ENCODE measurements at regions not wholly inside any gene's neighbourhood (a gene's known extent, or its start where the extent isn't known, plus 50 kb on each side); places are given as distances from the start of the nearest gene placed in this dataset.

DNA sequence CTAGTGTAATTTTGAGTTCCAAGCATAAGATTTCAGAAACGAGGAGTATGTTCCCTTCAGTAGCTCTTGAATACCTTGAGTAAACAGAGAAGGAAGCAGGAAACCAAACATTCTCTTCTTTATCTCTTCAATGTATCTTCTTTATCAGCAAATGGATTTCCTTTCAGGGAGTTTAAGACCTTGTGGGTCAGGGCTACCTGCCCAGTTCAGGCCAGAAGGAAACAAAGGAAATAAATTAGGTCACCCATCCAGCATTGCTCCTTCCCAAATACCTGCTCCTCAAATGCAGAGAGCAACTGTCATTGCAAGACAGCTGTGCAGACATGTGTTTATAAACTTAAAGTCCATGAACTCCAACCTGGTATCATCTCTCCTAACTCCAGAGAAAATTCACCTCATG lies 130.1 kb upstream of the SOD1 start:
- no peak for TF ChIP-seq SRSF1 (IDR thresholded peaks at IDR 0.05; ENCODE audit: low read depth, low read length)
- TF ChIP-seq U2AF2 (optimal IDR thresholded peaks at IDR 0.05; ENCODE audit: low read depth, low read length): no peak
- no peak for TF ChIP-seq GABPA (tag; conservative IDR thresholded peaks at IDR 0.05; ENCODE audit: low read depth)
- TF ChIP-seq ZNF77 (CRISPR knock-in tag; IDR thresholded peaks at IDR 0.05): no peak
- no peak for TF ChIP-seq PHTF2 (CRISPR knock-in tag; IDR thresholded peaks at IDR 0.05)
- TF ChIP-seq KLF16 (IDR thresholded peaks at IDR 0.05): no peak
- TF ChIP-seq YBX1 (IDR thresholded peaks at IDR 0.05): no peak
- TF ChIP-seq, protein P1, sequence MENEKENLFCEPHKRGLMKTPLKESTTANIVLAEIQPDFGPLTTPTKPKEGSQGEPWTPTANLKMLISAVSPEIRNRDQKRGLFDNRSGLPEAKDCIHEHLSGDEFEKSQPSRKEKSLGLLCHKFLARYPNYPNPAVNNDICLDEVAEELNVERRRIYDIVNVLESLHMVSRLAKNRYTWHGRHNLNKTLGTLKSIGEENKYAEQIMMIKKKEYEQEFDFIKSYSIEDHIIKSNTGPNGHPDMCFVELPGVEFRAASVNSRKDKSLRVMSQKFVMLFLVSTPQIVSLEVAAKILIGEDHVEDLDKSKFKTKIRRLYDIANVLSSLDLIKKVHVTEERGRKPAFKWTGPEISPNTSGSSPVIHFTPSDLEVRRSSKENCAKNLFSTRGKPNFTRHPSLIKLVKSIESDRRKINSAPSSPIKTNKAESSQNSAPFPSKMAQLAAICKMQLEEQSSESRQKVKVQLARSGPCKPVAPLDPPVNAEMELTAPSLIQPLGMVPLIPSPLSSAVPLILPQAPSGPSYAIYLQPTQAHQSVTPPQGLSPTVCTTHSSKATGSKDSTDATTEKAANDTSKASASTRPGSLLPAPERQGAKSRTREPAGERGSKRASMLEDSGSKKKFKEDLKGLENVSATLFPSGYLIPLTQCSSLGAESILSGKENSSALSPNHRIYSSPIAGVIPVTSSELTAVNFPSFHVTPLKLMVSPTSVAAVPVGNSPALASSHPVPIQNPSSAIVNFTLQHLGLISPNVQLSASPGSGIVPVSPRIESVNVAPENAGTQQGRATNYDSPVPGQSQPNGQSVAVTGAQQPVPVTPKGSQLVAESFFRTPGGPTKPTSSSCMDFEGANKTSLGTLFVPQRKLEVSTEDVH (IDR thresholded peaks at IDR 0.05; ENCODE audit: low read depth, partially characterized antibody): no peak
- TF ChIP-seq, protein P2, sequence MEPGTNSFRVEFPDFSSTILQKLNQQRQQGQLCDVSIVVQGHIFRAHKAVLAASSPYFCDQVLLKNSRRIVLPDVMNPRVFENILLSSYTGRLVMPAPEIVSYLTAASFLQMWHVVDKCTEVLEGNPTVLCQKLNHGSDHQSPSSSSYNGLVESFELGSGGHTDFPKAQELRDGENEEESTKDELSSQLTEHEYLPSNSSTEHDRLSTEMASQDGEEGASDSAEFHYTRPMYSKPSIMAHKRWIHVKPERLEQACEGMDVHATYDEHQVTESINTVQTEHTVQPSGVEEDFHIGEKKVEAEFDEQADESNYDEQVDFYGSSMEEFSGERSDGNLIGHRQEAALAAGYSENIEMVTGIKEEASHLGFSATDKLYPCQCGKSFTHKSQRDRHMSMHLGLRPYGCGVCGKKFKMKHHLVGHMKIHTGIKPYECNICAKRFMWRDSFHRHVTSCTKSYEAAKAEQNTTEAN (CRISPR knock-in tag; IDR thresholded peaks at IDR 0.05): no peak
- no peak for TF ChIP-seq KAT8 (IDR thresholded peaks at IDR 0.05; ENCODE audit: low read depth)
- no peak for TF ChIP-seq HDAC8 (tag; IDR thresholded peaks at IDR 0.05)
- no peak for TF ChIP-seq MEF2A (IDR thresholded peaks at IDR 0.05; ENCODE audit: control insufficient read depth, low read depth, low read length)
- TF ChIP-seq RB1 (IDR thresholded peaks at IDR 0.05; ENCODE audit: low read depth): no peak

More for the DNA sequence above, 130.1 kb upstream of the SOD1 start:
- POLR2A ChIA-PET: interaction anchor here (0.7 kb wide), 1 partner anchor 295 kb away, joined by 3 read pairs; no protein-coding TSS in a partner anchor
- H3K4me3 ChIP-seq: no peak overlapping the region
- no peak overlapping the region for H3K9ac ChIP-seq (ENCODE audit: insufficient read depth in 1 of 2, low read depth in 2 of 2, low read length in 2 of 2)
- ATAC-seq (no peak), FAIRE-seq (no peak), DNase-seq (ENCODE audit: extremely low read depth in 1 of 4, low spot score in 3 of 4) (no peak)
- H3K4me1 ChIP-seq (replicated peaks in 1 of 2; ENCODE audit: control insufficient read depth in 2 of 2, insufficient read depth in 2 of 2, low read length in 2 of 2): no peaks in the 10 kb centered on the region
- no peak overlapping the region for H3K27ac ChIP-seq (ENCODE audit: extremely low read depth, low read depth, low read length)
- H3K36me3 ChIP-seq (ENCODE audit: control insufficient read depth, insufficient read depth, low read length): no peaks in the 10 kb centered on the region
- intact Hi-C loops (cut with micrococcal nuclease) (no loop called here), in situ Hi-C loops (cut with MboI) (no loop called here)
- H2AFZ ChIP-seq (ENCODE audit: low read depth, low read length): no peak overlapping the region
- no peaks in the 10 kb centered on the region for H3K79me2 ChIP-seq (ENCODE audit: control insufficient read depth, insufficient read depth, low read length)
- peaks cover 0 to 29% of the 10 kb centered on the region in 2 experiments; a peak in 3 of 5 replicates for H3K27me3 ChIP-seq (ENCODE audit: control insufficient read depth in 2 of 2, insufficient read depth in 2 of 2, low read length in 2 of 2)
- BruUV-seq (replicated peaks): no TSS peak
- no peak overlapping the region for H3K4me2 ChIP-seq (ENCODE audit: insufficient read depth, low read length)
- 5% methylated on average over 1 of the region's 1 CpG for WGBS (ENCODE audit: insufficient coverage, low coverage, missing lambda C conversion rate)
- H3K9me3 ChIP-seq (replicated peaks; ENCODE audit: control insufficient read depth, insufficient read depth, low read depth, low read length): no peaks in the 10 kb centered on the region
- no peaks in the 10 kb centered on the region for H3K9me1 ChIP-seq (ENCODE audit: control insufficient read depth, insufficient read depth, low read length)
- no peaks in the 10 kb centered on the region; the same call in 1 of the 2 replicates for H4K20me1 ChIP-seq (replicated peaks; ENCODE audit: control insufficient read depth, insufficient read depth, low read length)
- CTCF ChIA-PET (ENCODE audit: low intra/inter-chr PET ratio): no interaction called here
